Neural progenitor cell (in vitro differentiated cells): ENCODE measurements at regions not wholly inside any gene's neighbourhood (a gene's known extent, or its start where the extent isn't known, plus 50 kb on each side); places are given as distances from the start of the nearest gene placed in this dataset.

Experiments used
- DNase-seq: peaks from one replicate; pipeline ENCODE4 v3.0.0-alpha.2; 2016; ENCODE audit warnings: low spot score
- H2AFZ ChIP-seq: fragments of 200-600 bp; sonication (generic); replicated peaks from 2 replicates; pipeline ENCODE4 v1.6.1; 2016; ENCODE audit warnings: antibody characterized with exemption
- H3F3A ChIP-seq: fragments of 200-600 bp; sonication (generic); 2 replicates; pipeline ENCODE4 v1.6.1; 2016; ENCODE audit warnings: antibody characterized with exemption, low read depth
- H3K27ac ChIP-seq: fragments of 200-600 bp; sonication (generic); 2 replicates; pipeline ENCODE4 v1.5.1; 2016; ENCODE audit warnings: mild to moderate bottlenecking
- H3K27me3 ChIP-seq: fragments of 200-600 bp; sonication (generic); 2 replicates; pipeline ENCODE4 v1.6.1; 2016; ENCODE audit warnings: mild to moderate bottlenecking, moderate library complexity
- H3K36me3 ChIP-seq: fragments of 200-600 bp; sonication (generic); 2 replicates; pipeline ENCODE4 v1.5.1; 2016
- H3K4me1 ChIP-seq: fragments of 200-600 bp; sonication (generic); 2 replicates; pipeline ENCODE4 v1.6.1; 2016; ENCODE audit warnings: mixed run types
- H3K4me2 ChIP-seq: fragments of 200-600 bp; sonication (generic); 2 replicates; pipeline ENCODE4 v1.6.1; 2016
- H3K4me3 ChIP-seq: fragments of 200-600 bp; sonication (generic); 2 replicates; pipeline ENCODE4 v1.5.1; 2016
- H3K79me2 ChIP-seq: fragments of 200-600 bp; sonication (generic); 2 replicates; pipeline ENCODE4 v1.6.1; 2016; ENCODE audit warnings: low read depth
- H3K9ac ChIP-seq: fragments of 200-600 bp; sonication (generic); 2 replicates; pipeline ENCODE4 v1.6.1; 2016
- H3K9me3 ChIP-seq: fragments of 200-600 bp; sonication (generic); 2 replicates; pipeline ENCODE4 v1.5.1; 2016; ENCODE audit warnings: low read depth
- H4K20me1 ChIP-seq: fragments of 200-600 bp; sonication (generic); 2 replicates; pipeline ENCODE4 v1.6.1; 2016; ENCODE audit warnings: low read depth
- H3K27ac Mint-ChIP-seq: 3 replicates; pipeline ENCODE4 v1.8.0; 2021; ENCODE audit warnings: mixed read lengths
- H3K27me3 Mint-ChIP-seq: 2 replicates; pipeline ENCODE4 v1.8.0; 2022; ENCODE audit warnings: low read depth, mild to moderate bottlenecking, inconsistent platforms, moderate library complexity, mixed read lengths; ENCODE audit not compliant: insufficient read depth
- H3K36me3 Mint-ChIP-seq: 3 replicates; pipeline ENCODE4 v1.8.0; 2021; ENCODE audit warnings: mixed read lengths
- H3K4me1 Mint-ChIP-seq: 3 replicates; pipeline ENCODE4 v1.8.0; 2021; ENCODE audit warnings: mixed read lengths
- H3K4me3 Mint-ChIP-seq: 3 replicates; pipeline ENCODE4 v1.8.0; 2021; ENCODE audit warnings: mild to moderate bottlenecking, moderate library complexity, mixed read lengths
- H3K9me3 Mint-ChIP-seq: 3 replicates; pipeline ENCODE4 v1.8.0; 2020; ENCODE audit warnings: mixed read lengths
- CTCF ChIP-seq: fragments of 200-600 bp; sonication (generic); IDR thresholded peaks from 2 replicates; pipeline ENCODE4 v1.5.1; 2017; ENCODE audit warnings: antibody characterized with exemption, mild to moderate bottlenecking
- EZH2 ChIP-seq: fragments of 200-600 bp; sonication (generic); IDR thresholded peaks from 2 replicates; pipeline ENCODE4 v1.6.1; 2017; ENCODE audit warnings: antibody characterized with exemption, mild to moderate bottlenecking, moderate library complexity
- EZH2phosphoT487 ChIP-seq: fragments of 200-600 bp; sonication (generic); IDR thresholded peaks from 2 replicates; pipeline ENCODE4 v1.6.1; 2017; ENCODE audit warnings: antibody characterized with exemption

GRCh38 chr3:117348884-117349283 is 639.3 kb downstream of the TUSC7 start:
- no peaks in the 10 kb centered on the region for H3K9me3 ChIP-seq
- H3K4me2 ChIP-seq, result no peak overlapping the region
- Mint-ChIP-seq H3K4me1 (no peaks in the 10 kb centered on the region), H3K36me3 (no peaks in the 10 kb centered on the region), H3K27me3 (no peaks in the 10 kb centered on the region), H3K4me3 (no peak overlapping the region), H3K27ac (no peak overlapping the region), H3K9me3 (no peaks in the 10 kb centered on the region)
- DNase-seq, result no peak
- H3K79me2 ChIP-seq, result no peaks in the 10 kb centered on the region
- no peak overlapping the region for H2AFZ ChIP-seq
- no peaks in the 10 kb centered on the region for H3K36me3 ChIP-seq
- H3F3A ChIP-seq, result no peaks in the 10 kb centered on the region
- H4K20me1 ChIP-seq, result no peaks in the 10 kb centered on the region
- no peaks in the 10 kb centered on the region for H3K27me3 ChIP-seq
- TF ChIP-seq CTCF, result no peak
- TF ChIP-seq EZH2phosphoT487, result no peak
- TF ChIP-seq EZH2, result no peak
- no peaks in the 10 kb centered on the region for H3K4me1 ChIP-seq
- no peak overlapping the region for H3K27ac ChIP-seq
- no peak overlapping the region for H3K9ac ChIP-seq
- H3K4me3 ChIP-seq, result no peak overlapping the region

GRCh38 chr3:117349566-117349965 is 640.0 kb downstream of the TUSC7 start:
- Histone ChIP-seq H3K27me3 (no peaks in the 10 kb centered on the region), H3K79me2 (no peaks in the 10 kb centered on the region), H3K9me3 (no peaks in the 10 kb centered on the region), H3K36me3 (no peaks in the 10 kb centered on the region), H3K4me2 (no peak overlapping the region), H4K20me1 (no peaks in the 10 kb centered on the region), H3K9ac (no peak overlapping the region), H3K27ac (no peak overlapping the region), H2AFZ (no peak overlapping the region), H3K4me1 (no peaks in the 10 kb centered on the region), H3F3A (no peaks in the 10 kb centered on the region), H3K4me3 (no peak overlapping the region)
- DNase-seq, result no peak
- no peaks in the 10 kb centered on the region for H3K27me3 Mint-ChIP-seq
- no peak overlapping the region for H3K4me3 Mint-ChIP-seq
- H3K9me3 Mint-ChIP-seq, result no peaks in the 10 kb centered on the region
- no peak for TF ChIP-seq EZH2phosphoT487
- H3K27ac Mint-ChIP-seq, result peak overlapping the region; percentile 4
- no peaks in the 10 kb centered on the region for H3K36me3 Mint-ChIP-seq
- H3K4me1 Mint-ChIP-seq, result no peaks in the 10 kb centered on the region

GRCh38 chr3:117350371-117350770 is 640.8 kb downstream of the TUSC7 start:
- H3K4me3 ChIP-seq, result no peak overlapping the region
- H3K36me3 ChIP-seq, result no peaks in the 10 kb centered on the region
- TF ChIP-seq EZH2phosphoT487, result no peak
- no peak for TF ChIP-seq CTCF
- no peak for TF ChIP-seq EZH2
- no peak overlapping the region for H3K4me3 Mint-ChIP-seq
- no peak overlapping the region for H3K9ac ChIP-seq
- H3K36me3 Mint-ChIP-seq, result no peaks in the 10 kb centered on the region
- no peaks in the 10 kb centered on the region for H4K20me1 ChIP-seq
- no peak overlapping the region for H3K4me2 ChIP-seq
- H3K27me3 Mint-ChIP-seq, result no peaks in the 10 kb centered on the region
- no peak for DNase-seq
- no peak overlapping the region for H2AFZ ChIP-seq
- H3K4me1 Mint-ChIP-seq, result no peaks in the 10 kb centered on the region
- no peak overlapping the region for H3K27ac ChIP-seq
- peaks cover 3% of the 10 kb centered on the region for H3K4me1 ChIP-seq
- H3K27me3 ChIP-seq, result no peaks in the 10 kb centered on the region
- no peaks in the 10 kb centered on the region for H3K9me3 Mint-ChIP-seq
- no peak overlapping the region for H3K27ac Mint-ChIP-seq
- H3F3A ChIP-seq, result no peaks in the 10 kb centered on the region
- no peaks in the 10 kb centered on the region for H3K79me2 ChIP-seq
- H3K9me3 ChIP-seq, result no peaks in the 10 kb centered on the region

GRCh38 chr3:117355566-117355965 is 646.0 kb downstream of the TUSC7 start:
- peak; percentile 71 for DNase-seq
- no peaks in the 10 kb centered on the region for H3K36me3 Mint-ChIP-seq
- Histone ChIP-seq H2AFZ (no peak overlapping the region), H3K4me2 (peak overlapping the region; percentile 69), H3K27me3 (no peaks in the 10 kb centered on the region), H4K20me1 (no peaks in the 10 kb centered on the region), H3K79me2 (no peaks in the 10 kb centered on the region), H3K4me3 (peak overlapping the region; percentile 11), H3K4me1 (peaks cover 39% of the 10 kb centered on the region), H3F3A (peaks cover 19% of the 10 kb centered on the region), H3K9me3 (no peaks in the 10 kb centered on the region), H3K9ac (no peak overlapping the region), H3K36me3 (no peaks in the 10 kb centered on the region), H3K27ac (no peak overlapping the region)
- H3K27ac Mint-ChIP-seq, result no peak overlapping the region
- H3K4me1 Mint-ChIP-seq, result peaks cover 17% of the 10 kb centered on the region
- H3K9me3 Mint-ChIP-seq, result peaks cover 5% of the 10 kb centered on the region
- H3K4me3 Mint-ChIP-seq, result no peak overlapping the region
- TF ChIP-seq EZH2phosphoT487 (no peak), CTCF (peak; percentile 54), EZH2 (no peak)
- H3K27me3 Mint-ChIP-seq, result no peaks in the 10 kb centered on the region
